Panc1 (cell line): ENCODE measurements at regions not wholly inside any gene's neighbourhood (a gene's known extent, or its start where the extent isn't known, plus 50 kb on each side); places are given as distances from the start of the nearest gene placed in this dataset.

Source experiments
- ATAC-seq: fragments of 200-7000 bp; cut with Tn5 transposase; 2 replicates; pipeline ENCODE4 v1.9.1; 2020; ENCODE audit warnings: mild to moderate bottlenecking, moderate library complexity
- BruUV-seq: library from RNA; stranded (reverse); fragments of 400-500 nt; replicated peaks from 2 replicates; lab custom pipeline; 2021; lab: Mats Ljungman, UMichigan
- CTCF ChIA-PET: fragments of 300-600 bp; sonication (Branson Sonifier 250); formaldehyde crosslinking; loops from one replicate; lab custom pipeline; 2022; ENCODE audit warnings: antibody characterized with exemption; lab: Charles Lee
- POLR2A ChIA-PET: fragments of 300-600 bp; sonication (Branson Sonifier 250); formaldehyde crosslinking; loops from one replicate; lab custom pipeline; 2022; ENCODE audit warnings: antibody characterized with exemption; lab: Charles Lee
- DNase-seq: peaks from one replicate; pipeline ENCODE4 v3.0.0-alpha.2; 2010; ENCODE audit warnings: low read depth, low spot score
- H3K27ac ChIP-seq: 2 replicates; pipeline ENCODE4 v1.5.1; 2011; ENCODE audit warnings: mild to moderate bottlenecking, low read length, inconsistent platforms
- H3K27me3 ChIP-seq: fragments of 200-500 bp; sonication (Bioruptor generic); 2 replicates; pipeline ENCODE4 v1.6.0; 2014; ENCODE audit warnings: low read length, inconsistent platforms; ENCODE audit not compliant: control insufficient read depth, insufficient read depth
- H3K36me3 ChIP-seq: fragments of 200-500 bp; sonication (Bioruptor generic); 2 replicates; pipeline ENCODE4 v1.5.1; 2014; ENCODE audit warnings: inconsistent platforms, mild to moderate bottlenecking, low read length, moderate library complexity; ENCODE audit not compliant: control insufficient read depth, insufficient read depth
- H3K4me1 ChIP-seq: 2 replicates; pipeline ENCODE4 v1.5.1; 2011; ENCODE audit warnings: inconsistent platforms, mild to moderate bottlenecking, low read length, moderate library complexity; ENCODE audit not compliant: control insufficient read depth, insufficient read depth
- H3K4me3 ChIP-seq, 2 experiments: 2 replicates each; pipeline ENCODE4 v1.5.1; 2011 to 2012; ENCODE audit warnings: low read depth in 2 of 2, low read length in 2 of 2, mild to moderate bottlenecking in 2 of 2, inconsistent platforms in 1 of 2, moderate library complexity in 1 of 2
- H3K9me3 ChIP-seq: fragments of 200-500 bp; sonication (Bioruptor generic); 2 replicates; pipeline ENCODE4 v1.5.1; 2014; ENCODE audit warnings: low read depth, mild to moderate bottlenecking, inconsistent platforms, low read length, moderate library complexity; ENCODE audit not compliant: control insufficient read depth, insufficient read depth
- POLR2AphosphoS5 ChIP-seq: IDR thresholded peaks from 2 replicates; pipeline ENCODE4 v1.6.1; 2012; ENCODE audit warnings: mild to moderate bottlenecking, low read depth, low read length, moderate library complexity
- REST ChIP-seq, 2 experiments: IDR thresholded peaks; 2 replicates each; pipeline ENCODE4 v1.6.1; 2011 to 2012; ENCODE audit warnings: low read depth in 2 of 2, control low read depth in 1 of 2, low read length in 1 of 2, mild to moderate bottlenecking in 1 of 2, moderate library complexity in 1 of 2; ENCODE audit not compliant: insufficient read depth in 1 of 2
- SIN3A ChIP-seq: IDR thresholded peaks from 2 replicates; pipeline ENCODE4 v1.6.1; 2012; ENCODE audit warnings: low read depth, mild to moderate bottlenecking, low read length, moderate library complexity, borderline replicate concordance; ENCODE audit not compliant: insufficient read depth
- TCF7L2 ChIP-seq: IDR thresholded peaks from 2 replicates; pipeline ENCODE4 v1.6.1; 2011; ENCODE audit warnings: mild to moderate bottlenecking, low read depth, low read length, inconsistent platforms
- in situ Hi-C: cut with HindIII; loops from 2 replicates; pipeline ENCODE4 v1.10.0; 2016; ENCODE audit warnings: low sequenced_read_pairs, low pct_unique_long_range_greater_than_20kb
- intact Hi-C: fragments of 100-400 bp; cut with micrococcal nuclease; formaldehyde crosslinking; loops from one replicate; pipeline ENCODE4 v1.10.0; 2022; ENCODE audit not compliant: unreplicated experiment
- TF ChIP-seq, protein P1 (sequence below): fragments of 450-650 bp; IDR thresholded peaks from 2 replicates; pipeline ENCODE4 v1.5.1; 2017; ENCODE audit warnings: mild to moderate bottlenecking

DNA sequence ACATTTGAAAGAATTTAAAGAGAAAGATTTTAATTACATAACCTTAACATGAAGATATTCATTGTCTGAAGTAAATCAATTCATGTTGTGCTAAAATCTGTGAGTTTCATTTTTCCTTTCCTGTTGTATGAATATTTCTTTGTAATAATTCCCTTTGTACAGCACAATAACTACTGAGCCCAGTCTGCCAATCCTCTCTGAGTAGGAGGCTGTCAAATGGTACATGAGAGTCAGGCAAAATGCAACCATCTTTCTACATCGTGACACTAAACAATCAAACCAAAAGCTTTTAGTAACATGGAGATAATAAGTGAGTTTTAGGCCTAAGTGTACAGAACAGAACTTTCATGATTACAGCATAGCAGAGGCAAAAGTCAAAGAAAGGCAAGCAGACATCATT is 165.5 kb downstream of the PLPPR4 start:
- in situ Hi-C loops, result no loop called here
- Histone ChIP-seq H3K36me3 (no peaks in the 10 kb centered on the region), H3K27ac (no peak overlapping the region), H3K9me3 (no peaks in the 10 kb centered on the region), H3K4me1 (no peaks in the 10 kb centered on the region), H3K27me3 (no peaks in the 10 kb centered on the region), H3K4me3 (no peak overlapping the region)
- intact Hi-C loops, result no loop called here
- no peak for ATAC-seq
- no peak for DNase-seq
- ChIA-PET POLR2A (no interaction called here), CTCF (no interaction called here)
- BruUV-seq, result no TSS peak
- TF ChIP-seq SIN3A (no peak), TCF7L2 (no peak), REST (IDR thresholded peaks at IDR 0.05; ENCODE audit: insufficient read depth in 1 of 2, low read depth in 2 of 2, low read length in 1 of 2) (no peak), POLR2AphosphoS5 (no peak)
- TF ChIP-seq, protein P1, sequence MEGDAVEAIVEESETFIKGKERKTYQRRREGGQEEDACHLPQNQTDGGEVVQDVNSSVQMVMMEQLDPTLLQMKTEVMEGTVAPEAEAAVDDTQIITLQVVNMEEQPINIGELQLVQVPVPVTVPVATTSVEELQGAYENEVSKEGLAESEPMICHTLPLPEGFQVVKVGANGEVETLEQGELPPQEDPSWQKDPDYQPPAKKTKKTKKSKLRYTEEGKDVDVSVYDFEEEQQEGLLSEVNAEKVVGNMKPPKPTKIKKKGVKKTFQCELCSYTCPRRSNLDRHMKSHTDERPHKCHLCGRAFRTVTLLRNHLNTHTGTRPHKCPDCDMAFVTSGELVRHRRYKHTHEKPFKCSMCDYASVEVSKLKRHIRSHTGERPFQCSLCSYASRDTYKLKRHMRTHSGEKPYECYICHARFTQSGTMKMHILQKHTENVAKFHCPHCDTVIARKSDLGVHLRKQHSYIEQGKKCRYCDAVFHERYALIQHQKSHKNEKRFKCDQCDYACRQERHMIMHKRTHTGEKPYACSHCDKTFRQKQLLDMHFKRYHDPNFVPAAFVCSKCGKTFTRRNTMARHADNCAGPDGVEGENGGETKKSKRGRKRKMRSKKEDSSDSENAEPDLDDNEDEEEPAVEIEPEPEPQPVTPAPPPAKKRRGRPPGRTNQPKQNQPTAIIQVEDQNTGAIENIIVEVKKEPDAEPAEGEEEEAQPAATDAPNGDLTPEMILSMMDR, result no peak

GRCh38 chr1:99438656-99439230 is 174.5 kb downstream of the PLPPR4 start:
- TF ChIP-seq, protein P1, result no peak
- TF ChIP-seq POLR2AphosphoS5 (no peak), TCF7L2 (no peak), REST (IDR thresholded peaks at IDR 0.05; ENCODE audit: insufficient read depth in 1 of 2, low read depth in 2 of 2, low read length in 1 of 2) (no peak)
- BruUV-seq, result no TSS peak
- ChIA-PET POLR2A (no interaction called here), CTCF (no interaction called here)
- in situ Hi-C loops (no loop called here), intact Hi-C loops (no loop called here)
- no peaks in the 10 kb centered on the region for H3K4me1 ChIP-seq
- no peaks in the 10 kb centered on the region for H3K9me3 ChIP-seq
- H3K27me3 ChIP-seq, result no peaks in the 10 kb centered on the region
- no peak overlapping the region for H3K27ac ChIP-seq
- no peaks in the 10 kb centered on the region; the same call in 1 of the 2 replicates for H3K36me3 ChIP-seq
- no peak for DNase-seq
- H3K4me3 ChIP-seq, result no peak overlapping the region
- ATAC-seq, result no peak
